KMS-11 (cell line): ENCODE measurements at regions not wholly inside any gene's neighbourhood (a gene's known extent, or its start where the extent isn't known, plus 50 kb on each side); places are given as distances from the start of the nearest gene placed in this dataset.
A peak's percentile ranks its signal among the peaks of the same experiment; 100 is the strongest.
"Not testable (repeated sequence)": the region's sequence is repeated elsewhere in the genome, so short reads cannot be mapped to it uniquely, and the experiment has no call there.

Source experiments
- H2AFZ ChIP-seq: fragments of 200-600 bp; sonication (generic); 2 replicates; pipeline ENCODE4 v1.6.1; 2016; ENCODE audit warnings: antibody characterized with exemption, mixed run types, low read depth
- H3K27ac ChIP-seq: fragments of 200-600 bp; sonication (generic); 2 replicates; pipeline ENCODE4 v1.6.1; 2016; ENCODE audit warnings: mild to moderate bottlenecking, mixed run types
- H3K27me3 ChIP-seq: fragments of 200-600 bp; sonication (generic); 2 replicates; pipeline ENCODE4 v1.6.1; 2017; ENCODE audit warnings: mild to moderate bottlenecking, low read depth, mixed run types, moderate library complexity; ENCODE audit not compliant: insufficient read depth
- H3K36me3 ChIP-seq: fragments of 200-600 bp; sonication (generic); 2 replicates; pipeline ENCODE4 v1.6.1; 2017; ENCODE audit warnings: mild to moderate bottlenecking, mixed run types; ENCODE audit not compliant: insufficient read depth
- H3K4me1 ChIP-seq: fragments of 200-600 bp; sonication (generic); 2 replicates; pipeline ENCODE4 v1.6.1; 2016; ENCODE audit warnings: mild to moderate bottlenecking, low read depth, mixed run types; ENCODE audit not compliant: poor library complexity, severe bottlenecking
- H3K4me2 ChIP-seq: fragments of 200-600 bp; sonication (generic); 2 replicates; pipeline ENCODE4 v1.7.0; 2016; ENCODE audit warnings: mild to moderate bottlenecking, mixed run types
- H3K4me3 ChIP-seq: fragments of 200-600 bp; sonication (generic); IDR thresholded peaks from 2 replicates; pipeline ENCODE4 v1.6.1; 2017; ENCODE audit warnings: low read depth, low read length, mixed read lengths; ENCODE audit not compliant: insufficient read depth
- H3K79me2 ChIP-seq: fragments of 200-600 bp; sonication (generic); 2 replicates; pipeline ENCODE4 v1.6.1; 2016; ENCODE audit warnings: low read depth, mixed run types; ENCODE audit not compliant: insufficient read depth
- H3K9ac ChIP-seq: fragments of 200-600 bp; sonication (generic); 2 replicates; pipeline ENCODE4 v1.6.1; 2016; ENCODE audit warnings: mild to moderate bottlenecking, mixed run types
- H4K20me1 ChIP-seq: fragments of 200-600 bp; sonication (generic); 2 replicates; pipeline ENCODE4 v1.6.1; 2016; ENCODE audit warnings: mild to moderate bottlenecking, mixed run types; ENCODE audit not compliant: insufficient read depth
- CTCF ChIP-seq: fragments of 200-600 bp; sonication (generic); conservative IDR thresholded peaks from 2 replicates; pipeline ENCODE4 v1.6.1; 2017; ENCODE audit warnings: low read depth, mild to moderate bottlenecking, antibody characterized with exemption, low read length, moderate library complexity, mixed read lengths

GRCh38 chr13:110819203-110820014 is 95.5 kb downstream of the ANKRD10 start:
- Histone ChIP-seq H3K4me1 (peaks cover 15% of the 10 kb centered on the region), H3K79me2 (no peaks in the 10 kb centered on the region), H3K27ac (no peak overlapping the region), H3K4me3 (no peak overlapping the region), H4K20me1 (no peaks in the 10 kb centered on the region), H2AFZ (peak overlapping the region; percentile 52; the same call in 1 of the 2 replicates), H3K4me2 (0 out of 2 replicates have a peak overlapping the region, but pooled peaks have one; percentile 19), H3K27me3 (no peaks in the 10 kb centered on the region), H3K36me3 (no peaks in the 10 kb centered on the region), H3K9ac (no peak overlapping the region)
- TF ChIP-seq CTCF = peak; percentile 89

- H3K4me1 ChIP-seq = peaks cover 11% of the 10 kb centered on the region
- H3K79me2 ChIP-seq = no peaks in the 10 kb centered on the region
- H3K4me2 ChIP-seq = no peak overlapping the region
- no peak overlapping the region for H3K9ac ChIP-seq
- H3K4me3 ChIP-seq = no peak overlapping the region
- no peaks in the 10 kb centered on the region for H4K20me1 ChIP-seq
- no peak overlapping the region for H3K27ac ChIP-seq
- H3K27me3 ChIP-seq = no peaks in the 10 kb centered on the region
- TF ChIP-seq CTCF = no peak
- H2AFZ ChIP-seq = no peak overlapping the region; the same call in 1 of the 2 replicates
- no peaks in the 10 kb centered on the region for H3K36me3 ChIP-seq
Observed at GRCh38 chr13:110820322-110820721, 94.5 kb downstream of the ANKRD10 start.

GRCh38 chr13:110821837-110822668 is 92.8 kb downstream of the ANKRD10 start:
- not testable (repeated sequence) for H3K4me2 ChIP-seq, H2AFZ ChIP-seq, H4K20me1 ChIP-seq, H3K9ac ChIP-seq, H3K4me1 ChIP-seq, H3K36me3 ChIP-seq, H3K4me3 ChIP-seq, H3K27ac ChIP-seq, H3K79me2 ChIP-seq, H3K27me3 ChIP-seq

GRCh38 chr13:110822669-110822945 is 92.3 kb downstream of the ANKRD10 start:
- no peak overlapping the region for H3K27ac ChIP-seq
- H3K4me1 ChIP-seq = peaks cover 3% of the 10 kb centered on the region
- no peak overlapping the region for H3K4me2 ChIP-seq
- no peaks in the 10 kb centered on the region for H3K36me3 ChIP-seq
- TF ChIP-seq CTCF = no peak
- no peak overlapping the region for H3K9ac ChIP-seq
- no peaks in the 10 kb centered on the region for H4K20me1 ChIP-seq
- no peaks in the 10 kb centered on the region for H3K27me3 ChIP-seq
- no peaks in the 10 kb centered on the region for H3K79me2 ChIP-seq
- H3K4me3 ChIP-seq = no peak overlapping the region
- H2AFZ ChIP-seq = no peak overlapping the region
